Activated T-cell treated with anti-CD3 and anti-CD28 coated beads, Interleukin-2, amount 50 U/mL, for 72 hours (primary cell): ENCODE measurements at regions not wholly inside any gene's neighbourhood (a gene's known extent, or its start where the extent isn't known, plus 50 kb on each side); places are given as distances from the start of the nearest gene placed in this dataset.
"Not testable (repeated sequence)": the region's sequence is repeated elsewhere in the genome, so short reads cannot be mapped to it uniquely, and the experiment has no call there.

Experiments
- ATAC-seq, 2 donors: fragments of 150-1000 bp; cut with Tn5 transposase; replicated peaks in 1 of 2; 2 replicates each; pipeline ENCODE4 v1.10.0; 2021; ENCODE audit warnings: moderate library complexity in 2 of 2, mild to moderate bottlenecking in 1 of 2
- DNase-seq, 2 donors: peaks; one replicate each; pipeline ENCODE4 v3.0.0; 2021 to 2022; ENCODE audit warnings: mixed read lengths in 1 of 2
- H3K27ac Mint-ChIP-seq: one replicate; pipeline ENCODE4 v1.8.0; 2022; ENCODE audit warnings: mild to moderate bottlenecking, moderate library complexity, mixed read lengths
- H3K27me3 Mint-ChIP-seq: one replicate; pipeline ENCODE4 v1.8.0; 2022; ENCODE audit warnings: low read depth, mixed read lengths
- H3K36me3 Mint-ChIP-seq, 2 donors: one replicate each; pipeline ENCODE4 v1.8.0; 2022; ENCODE audit warnings: mixed read lengths in 2 of 2, mild to moderate bottlenecking in 1 of 2; ENCODE audit not compliant: insufficient read depth in 2 of 2
- H3K4me1 Mint-ChIP-seq: one replicate; pipeline ENCODE4 v1.8.0; 2022; ENCODE audit warnings: low read depth, mixed read lengths
- H3K4me3 Mint-ChIP-seq, 2 donors: one replicate each; pipeline ENCODE4 v1.8.0; 2022; ENCODE audit warnings: mild to moderate bottlenecking in 2 of 2, mixed read lengths in 2 of 2, moderate library complexity in 2 of 2
- H3K9me3 Mint-ChIP-seq, 2 donors: one replicate each; pipeline ENCODE4 v1.8.0; 2022; ENCODE audit warnings: mixed read lengths in 2 of 2

DNA sequence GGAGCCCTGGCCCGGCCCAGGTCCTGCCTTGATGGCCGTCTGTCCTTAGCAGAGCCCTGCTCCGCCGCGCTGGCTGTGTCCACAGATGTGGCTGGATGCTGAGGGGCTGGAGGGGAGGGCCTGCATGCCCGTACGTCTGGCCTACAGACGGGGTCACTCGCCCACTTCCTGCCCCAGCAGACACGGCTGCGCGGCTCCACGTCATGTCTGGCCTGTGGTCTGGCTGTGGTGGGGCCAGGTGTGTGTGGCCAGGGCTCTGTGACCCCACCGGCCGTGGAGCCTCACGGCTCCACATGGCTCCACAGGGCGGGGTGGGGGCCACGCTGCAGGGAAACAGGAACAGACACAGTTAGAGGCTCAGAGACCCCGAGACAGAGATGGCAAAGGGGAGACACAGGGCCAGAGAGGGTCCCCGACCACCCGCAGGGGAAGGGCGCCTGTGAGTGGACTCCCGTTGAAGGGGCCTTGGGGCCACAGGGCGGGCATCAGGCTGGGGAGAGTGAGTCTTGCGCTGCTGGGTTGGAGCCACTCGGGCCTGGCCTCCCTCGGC lies 65.5 kb downstream of the TMEM121 start:
- not testable (repeated sequence) for DNase-seq, H3K27me3 Mint-ChIP-seq, H3K27ac Mint-ChIP-seq, H3K36me3 Mint-ChIP-seq, H3K4me1 Mint-ChIP-seq, H3K9me3 Mint-ChIP-seq, H3K4me3 Mint-ChIP-seq, ATAC-seq

DNA sequence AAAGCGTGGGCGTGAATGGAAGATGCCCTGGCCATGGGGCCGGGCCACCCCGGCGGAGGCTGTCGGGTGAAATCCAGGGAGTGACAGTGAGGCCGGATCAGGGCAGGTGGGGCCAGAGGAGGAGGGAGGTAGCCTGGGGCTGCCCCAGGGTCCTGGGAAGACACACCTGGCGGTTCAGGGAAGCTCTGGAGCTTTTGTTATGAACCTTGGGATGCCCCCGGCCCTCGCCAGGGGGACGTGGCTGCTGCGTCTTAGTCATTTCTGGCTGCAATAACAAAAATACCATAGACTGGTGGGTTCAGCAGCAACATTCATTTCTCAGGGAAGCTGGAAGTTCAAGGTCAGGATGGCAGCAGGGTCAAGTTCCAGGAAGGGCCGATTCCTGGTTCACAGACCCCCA lies 66.3 kb downstream of the TMEM121 start:
- H3K27ac Mint-ChIP-seq, DNase-seq, ATAC-seq: not testable (repeated sequence)

GRCh38 chr14:105595346-105595745 lies 69.0 kb downstream of the TMEM121 start:
- H3K27ac Mint-ChIP-seq, DNase-seq, H3K27me3 Mint-ChIP-seq: not testable (repeated sequence)

More for the DNA sequence above, 66.3 kb downstream of the TMEM121 start:
- H3K27me3 Mint-ChIP-seq, H3K4me1 Mint-ChIP-seq, H3K4me3 Mint-ChIP-seq, H3K36me3 Mint-ChIP-seq, H3K9me3 Mint-ChIP-seq: not testable (repeated sequence)

DNA sequence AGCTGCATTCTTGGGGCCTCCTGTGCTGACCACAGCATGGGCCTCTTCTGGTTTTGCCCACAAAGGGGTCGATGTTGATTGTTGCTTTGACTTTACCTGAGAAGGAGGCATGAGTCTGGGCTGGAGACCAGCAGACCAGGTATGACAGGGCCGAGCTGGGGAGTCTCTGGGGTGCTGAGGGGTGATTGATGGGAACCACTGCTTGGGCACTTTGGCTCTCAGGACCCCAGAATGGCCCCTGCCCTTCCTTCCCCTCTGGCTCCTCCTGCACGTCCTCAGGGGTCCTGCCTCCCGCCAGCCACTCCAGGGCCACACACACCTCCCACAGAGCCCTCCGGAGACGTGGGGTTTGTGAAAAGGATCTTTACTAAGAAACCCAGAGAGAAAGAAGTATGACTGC lies 70.0 kb downstream of the TMEM121 start:
- H3K4me1 Mint-ChIP-seq, H3K36me3 Mint-ChIP-seq, ATAC-seq, H3K27ac Mint-ChIP-seq, H3K9me3 Mint-ChIP-seq, DNase-seq, H3K4me3 Mint-ChIP-seq, H3K27me3 Mint-ChIP-seq: not testable (repeated sequence)

More at GRCh38 chr14:105595346-105595745, 69.0 kb downstream of the TMEM121 start:
- not testable (repeated sequence) for H3K4me1 Mint-ChIP-seq, ATAC-seq, H3K4me3 Mint-ChIP-seq, H3K36me3 Mint-ChIP-seq, H3K9me3 Mint-ChIP-seq

GRCh38 chr14:105598040-105598763 lies 71.8 kb downstream of the TMEM121 start:
- not testable (repeated sequence) for H3K4me1 Mint-ChIP-seq, H3K27me3 Mint-ChIP-seq, ATAC-seq, H3K36me3 Mint-ChIP-seq, DNase-seq, H3K9me3 Mint-ChIP-seq, H3K4me3 Mint-ChIP-seq, H3K27ac Mint-ChIP-seq

GRCh38 chr14:105598925-105599586 lies 72.7 kb downstream of the TMEM121 start:
- not testable (repeated sequence) for H3K9me3 Mint-ChIP-seq, H3K36me3 Mint-ChIP-seq, H3K27me3 Mint-ChIP-seq, H3K4me1 Mint-ChIP-seq, ATAC-seq, H3K27ac Mint-ChIP-seq, DNase-seq, H3K4me3 Mint-ChIP-seq

GRCh38 chr14:105600195-105600938 lies 74.0 kb downstream of the TMEM121 start:
- not testable (repeated sequence) for H3K4me1 Mint-ChIP-seq, H3K9me3 Mint-ChIP-seq, H3K27ac Mint-ChIP-seq, DNase-seq, H3K27me3 Mint-ChIP-seq, ATAC-seq, H3K36me3 Mint-ChIP-seq, H3K4me3 Mint-ChIP-seq

- Mint-ChIP-seq H3K9me3 (no peaks in the 10 kb centered on the region), H3K27me3 (no peaks in the 10 kb centered on the region), H3K27ac (no peak overlapping the region), H3K36me3 (no peaks in the 10 kb centered on the region), H3K4me3 (no peak overlapping the region), H3K4me1 (no peaks in the 10 kb centered on the region)
- ATAC-seq (no peak), DNase-seq (no peak)
These were observed 74.6 kb downstream of the TMEM121 start for GRCh38 chr14:105600939-105601359.

DNA sequence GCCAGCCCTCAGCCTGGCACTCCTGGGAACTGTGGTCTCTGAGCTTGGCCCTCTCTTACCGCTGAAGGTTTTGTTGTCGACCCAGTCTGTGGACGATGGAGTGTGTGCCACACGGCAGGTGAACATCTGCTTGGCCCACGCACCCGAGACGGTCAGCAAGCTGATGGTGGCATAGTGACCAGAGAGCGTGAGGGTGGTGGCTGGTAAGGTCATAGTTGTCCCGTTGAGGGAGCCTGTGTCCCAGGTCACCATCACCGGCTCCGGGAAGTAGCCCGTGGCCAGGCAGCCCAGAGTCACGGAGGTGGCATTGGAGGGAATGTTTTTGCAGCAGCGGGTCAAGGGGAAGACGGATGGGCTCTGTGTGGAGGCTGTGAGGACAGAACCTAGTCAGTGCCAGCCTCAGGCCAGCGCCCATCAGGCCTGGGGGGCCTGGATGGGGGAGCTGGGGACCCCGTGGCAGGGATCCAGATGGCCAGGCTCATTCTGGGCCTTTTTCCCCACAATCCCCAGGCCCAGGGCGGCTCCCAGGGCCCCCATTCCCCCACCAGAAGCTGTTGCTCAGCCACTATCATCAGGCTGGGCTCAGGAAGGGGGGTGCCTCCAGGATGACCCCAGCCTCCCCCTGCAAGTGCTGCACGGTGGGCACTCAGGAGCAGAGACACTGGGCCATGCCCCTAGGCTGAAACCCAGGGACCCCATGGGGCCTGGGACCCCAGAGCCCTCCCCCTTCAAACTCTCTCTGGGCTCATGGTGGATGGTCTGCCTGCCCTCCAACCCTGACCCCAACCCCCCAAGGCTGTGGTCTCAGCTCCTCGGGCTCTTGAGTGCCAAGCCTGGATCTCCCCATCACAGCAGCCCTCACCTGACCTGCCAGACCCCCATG lies 75.2 kb downstream of the TMEM121 start:
- Mint-ChIP-seq H3K36me3 (no peaks in the 10 kb centered on the region), H3K27me3 (no peaks in the 10 kb centered on the region), H3K27ac (no peak overlapping the region), H3K4me1 (no peaks in the 10 kb centered on the region), H3K9me3 (no peaks in the 10 kb centered on the region), H3K4me3 (no peak overlapping the region)
- no peak for DNase-seq
- no peak for ATAC-seq

DNA sequence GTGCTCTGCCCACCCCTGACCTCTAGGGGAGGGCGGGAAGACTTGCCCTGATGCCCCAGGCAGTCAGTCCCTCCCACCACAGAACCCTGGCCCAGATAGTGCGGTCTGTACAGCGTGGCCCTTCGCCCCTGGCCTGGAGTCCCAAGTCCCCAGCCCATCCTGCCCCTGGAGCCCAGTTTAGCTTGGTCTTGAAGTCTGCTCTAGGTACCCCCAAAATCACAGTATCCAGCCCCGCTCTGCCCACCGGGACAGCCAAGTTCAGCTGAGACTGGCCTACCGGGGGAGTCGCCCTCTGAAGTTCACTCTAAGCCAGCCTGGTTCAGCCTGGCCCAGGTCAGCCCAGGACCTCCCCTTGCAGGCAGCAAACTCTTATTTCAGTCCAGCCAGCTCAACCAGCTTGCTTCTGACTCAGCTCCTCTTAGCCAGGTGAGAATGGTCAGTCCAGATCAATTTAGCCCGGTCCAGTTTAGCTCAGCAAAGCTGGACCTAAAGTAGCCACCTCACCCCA lies 75.9 kb downstream of the TMEM121 start:
- H3K4me1 Mint-ChIP-seq: no peaks in the 10 kb centered on the region
- H3K9me3 Mint-ChIP-seq: no peaks in the 10 kb centered on the region
- DNase-seq (no peak), ATAC-seq (no peak)
- no peaks in the 10 kb centered on the region for H3K27me3 Mint-ChIP-seq
- H3K36me3 Mint-ChIP-seq: no peaks in the 10 kb centered on the region
- no peak overlapping the region for H3K4me3 Mint-ChIP-seq
- H3K27ac Mint-ChIP-seq: no peak overlapping the region

DNA sequence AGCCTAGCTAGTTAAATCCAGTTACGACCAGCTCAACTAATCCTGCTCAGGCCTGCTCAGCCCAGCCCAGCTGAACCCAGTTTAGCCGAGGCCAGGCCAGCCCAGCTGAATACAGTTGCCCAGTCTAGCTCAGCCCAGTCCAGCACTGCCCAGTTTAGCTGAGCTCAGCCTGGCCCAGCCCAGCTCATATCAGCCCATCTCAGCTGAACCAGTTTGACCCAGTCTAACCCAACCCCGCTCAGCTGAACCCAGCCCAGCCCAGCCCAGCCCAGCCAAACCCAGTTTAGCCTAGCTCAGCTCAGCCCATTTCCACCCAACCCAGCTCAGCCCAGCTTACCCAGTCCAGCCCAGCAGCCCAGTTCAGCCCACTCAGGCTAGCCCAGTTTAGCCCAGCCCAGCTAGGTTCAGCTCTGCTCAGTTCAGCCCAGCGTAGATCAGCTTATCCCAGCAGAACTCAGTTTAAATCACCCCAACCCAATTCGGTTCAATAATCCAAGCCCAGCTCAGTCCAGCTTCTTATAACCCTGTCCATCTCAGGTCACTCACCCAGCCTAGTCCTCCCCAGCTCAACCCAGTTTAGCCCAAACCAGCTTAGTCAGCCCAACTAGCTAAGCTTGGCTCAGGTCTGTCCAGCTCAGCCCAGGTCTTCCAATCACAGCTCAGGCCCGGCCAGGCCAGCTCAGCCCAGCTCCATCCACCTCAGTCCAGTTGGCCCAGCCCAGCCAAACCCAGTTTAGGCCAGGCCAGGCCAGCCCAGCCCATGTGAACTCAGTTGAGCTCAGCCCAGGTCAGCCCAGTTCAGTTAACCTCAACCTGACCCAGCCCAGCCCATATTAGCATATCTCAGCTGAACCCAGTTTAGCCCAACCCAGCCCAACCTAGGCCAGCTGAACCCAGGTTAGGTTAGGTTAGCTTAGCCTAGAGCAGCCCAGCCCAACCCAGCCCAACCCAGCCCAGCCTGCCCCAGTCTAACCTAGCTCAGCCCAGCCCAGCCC lies 76.7 kb downstream of the TMEM121 start:
- ATAC-seq (no peak), DNase-seq (no peak)
- no peaks in the 10 kb centered on the region for H3K4me1 Mint-ChIP-seq
- H3K27ac Mint-ChIP-seq: no peak overlapping the region
- no peaks in the 10 kb centered on the region for H3K27me3 Mint-ChIP-seq
- no peaks in the 10 kb centered on the region for H3K36me3 Mint-ChIP-seq
- no peaks in the 10 kb centered on the region for H3K9me3 Mint-ChIP-seq
- no peak overlapping the region for H3K4me3 Mint-ChIP-seq
